WTC11 (cell line): ENCODE measurements at regions not wholly inside any gene's neighbourhood (a gene's known extent, or its start where the extent isn't known, plus 50 kb on each side); places are given as distances from the start of the nearest gene placed in this dataset.

Source experiments
- ETV6 ChIP-seq: sonication (generic); formaldehyde crosslinking; IDR thresholded peaks from 2 replicates; pipeline ENCODE4 v1.8.1; 2022; ENCODE audit warnings: mild to moderate bottlenecking, missing genetic modification reagents
- GABPB1 ChIP-seq: sonication (generic); formaldehyde crosslinking; IDR thresholded peaks from 2 replicates; pipeline ENCODE4 v1.8.1; 2023; ENCODE audit warnings: mild to moderate bottlenecking, missing genetic modification reagents
- HMGA2 ChIP-seq: fragments of 250-450 bp; sonication (Bioruptor Pico); IDR thresholded peaks from 2 replicates; pipeline ENCODE4 v1.4.0; 2021; ENCODE audit warnings: mild to moderate bottlenecking, moderate library complexity
- KAT7 ChIP-seq: sonication (generic); formaldehyde crosslinking; IDR thresholded peaks from 2 replicates; pipeline ENCODE4 v1.8.1; 2023; ENCODE audit warnings: missing genetic modification reagents, mild to moderate bottlenecking, borderline replicate concordance
- MYBL2 ChIP-seq: sonication (generic); formaldehyde crosslinking; IDR thresholded peaks from 2 replicates; pipeline ENCODE4 v1.8.1; 2023; ENCODE audit warnings: mild to moderate bottlenecking, moderate library complexity, missing genetic modification reagents
- NR3C1 ChIP-seq: sonication (generic); formaldehyde crosslinking; conservative IDR thresholded peaks from 2 replicates; pipeline ENCODE4 v1.8.1; 2023; ENCODE audit warnings: low read depth, mild to moderate bottlenecking, missing genetic modification reagents
- RELA ChIP-seq: sonication (generic); formaldehyde crosslinking; IDR thresholded peaks from 2 replicates; pipeline ENCODE4 v1.8.1; 2022; ENCODE audit warnings: missing genetic modification reagents, mild to moderate bottlenecking, borderline replicate concordance
- TF ChIP-seq, protein P1 (sequence below): fragments of 200-600 bp; IDR thresholded peaks from 2 replicates; pipeline ENCODE4 v1.8.0; 2022; ENCODE audit warnings: antibody characterized with exemption
- TF ChIP-seq, protein P2 (sequence below): sonication (generic); formaldehyde crosslinking; IDR thresholded peaks from 2 replicates; pipeline ENCODE4 v1.8.0; 2022; ENCODE audit warnings: mild to moderate bottlenecking, missing genetic modification reagents

DNA sequence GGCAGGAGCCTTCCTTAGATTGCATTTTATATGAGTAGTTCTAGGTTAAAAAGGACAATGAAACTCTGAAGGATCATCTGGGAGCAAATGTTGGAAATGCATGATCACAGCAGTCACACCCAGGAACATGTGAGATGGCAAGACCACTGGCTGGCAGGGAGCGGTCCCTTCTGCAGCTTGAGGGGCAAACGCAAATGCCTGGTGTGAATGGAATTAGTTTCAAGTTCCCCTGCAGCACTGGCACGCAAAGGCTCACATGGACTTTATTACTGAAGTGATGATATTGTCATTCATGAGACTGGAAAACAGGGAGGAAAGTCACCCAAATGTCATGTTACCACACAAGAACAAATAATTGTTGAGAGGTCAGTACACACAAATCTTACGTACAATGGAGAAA lies 223.3 kb downstream of the FBXO15 start:
- TF ChIP-seq, protein P1, sequence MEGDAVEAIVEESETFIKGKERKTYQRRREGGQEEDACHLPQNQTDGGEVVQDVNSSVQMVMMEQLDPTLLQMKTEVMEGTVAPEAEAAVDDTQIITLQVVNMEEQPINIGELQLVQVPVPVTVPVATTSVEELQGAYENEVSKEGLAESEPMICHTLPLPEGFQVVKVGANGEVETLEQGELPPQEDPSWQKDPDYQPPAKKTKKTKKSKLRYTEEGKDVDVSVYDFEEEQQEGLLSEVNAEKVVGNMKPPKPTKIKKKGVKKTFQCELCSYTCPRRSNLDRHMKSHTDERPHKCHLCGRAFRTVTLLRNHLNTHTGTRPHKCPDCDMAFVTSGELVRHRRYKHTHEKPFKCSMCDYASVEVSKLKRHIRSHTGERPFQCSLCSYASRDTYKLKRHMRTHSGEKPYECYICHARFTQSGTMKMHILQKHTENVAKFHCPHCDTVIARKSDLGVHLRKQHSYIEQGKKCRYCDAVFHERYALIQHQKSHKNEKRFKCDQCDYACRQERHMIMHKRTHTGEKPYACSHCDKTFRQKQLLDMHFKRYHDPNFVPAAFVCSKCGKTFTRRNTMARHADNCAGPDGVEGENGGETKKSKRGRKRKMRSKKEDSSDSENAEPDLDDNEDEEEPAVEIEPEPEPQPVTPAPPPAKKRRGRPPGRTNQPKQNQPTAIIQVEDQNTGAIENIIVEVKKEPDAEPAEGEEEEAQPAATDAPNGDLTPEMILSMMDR: no peak
- TF ChIP-seq RELA (CRISPR knock-in tag) (no peak), MYBL2 (no peak), NR3C1 (CRISPR knock-in tag) (no peak), KAT7 (CRISPR knock-in tag) (no peak), HMGA2 (CRISPR knock-in tag) (no peak), GABPB1 (CRISPR knock-in tag) (no peak), ETV6 (CRISPR knock-in tag) (no peak)
- TF ChIP-seq, protein P2, sequence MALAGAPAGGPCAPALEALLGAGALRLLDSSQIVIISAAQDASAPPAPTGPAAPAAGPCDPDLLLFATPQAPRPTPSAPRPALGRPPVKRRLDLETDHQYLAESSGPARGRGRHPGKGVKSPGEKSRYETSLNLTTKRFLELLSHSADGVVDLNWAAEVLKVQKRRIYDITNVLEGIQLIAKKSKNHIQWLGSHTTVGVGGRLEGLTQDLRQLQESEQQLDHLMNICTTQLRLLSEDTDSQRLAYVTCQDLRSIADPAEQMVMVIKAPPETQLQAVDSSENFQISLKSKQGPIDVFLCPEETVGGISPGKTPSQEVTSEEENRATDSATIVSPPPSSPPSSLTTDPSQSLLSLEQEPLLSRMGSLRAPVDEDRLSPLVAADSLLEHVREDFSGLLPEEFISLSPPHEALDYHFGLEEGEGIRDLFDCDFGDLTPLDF (CRISPR knock-in tag): no peak
